HepG2 (cell line): ENCODE measurements at regions not wholly inside any gene's neighbourhood (a gene's known extent, or its start where the extent isn't known, plus 50 kb on each side); places are given as distances from the start of the nearest gene placed in this dataset.

Experiments used
- ATAC-seq: fragments of 200-7000 bp; cut with Tn5 transposase; 3 replicates; pipeline ENCODE4 v1.9.1; 2020; ENCODE audit warnings: mild to moderate bottlenecking, moderate library complexity
- BruUV-seq: library from RNA; stranded (reverse); fragments of 400-500 nt; replicated peaks from 2 replicates; lab custom pipeline; 2021; lab: Mats Ljungman, UMichigan
- CTCF ChIA-PET: fragments of 300-600 bp; formaldehyde crosslinking; extraction: SDS; loops from one replicate; lab custom pipeline; 2021; ENCODE audit warnings: low total read pairs, inconsistent platforms, low intra/inter-chr PET ratio; lab: Yijun Ruan, JAX
- POLR2A ChIA-PET: fragments of 350-600 bp; sonication (Branson Sonifier 250); formaldehyde crosslinking; loops from one replicate; lab custom pipeline; 2020; ENCODE audit warnings: antibody characterized with exemption, inconsistent platforms; lab: Yijun Ruan, JAX
- DNase-seq: peaks from one replicate; pipeline ENCODE4 v3.0.0-alpha.2; 2015; ENCODE audit warnings: low spot score
- FAIRE-seq: peaks from 3 replicates; lab custom pipeline; 2011; peaks lifted over from hg19 to GRCh38; lab: Jason Lieb, UNC
- H2AFZ ChIP-seq: one replicate; pipeline ENCODE4 v1.6.1; 2011; ENCODE audit warnings: low read length, inconsistent platforms
- H3K27ac ChIP-seq: fragments of 300-600 bp; 3 replicates; pipeline ENCODE4 v1.8.0; 2011; ENCODE audit warnings: mixed run types, mild to moderate bottlenecking, mixed read lengths, low read length, inconsistent platforms; ENCODE audit not compliant: insufficient read depth; ENCODE audit errors: extremely low read length
- H3K27me3 ChIP-seq, 2 experiments: fragments of 200-600 bp in 1 of 2; 2 replicates in 1 of 2; 3 replicates in 1 of 2; pipeline versions ENCODE4 v1.6.0 to v1.8.0; 2011; ENCODE audit warnings: low read length in 2 of 2, mild to moderate bottlenecking in 2 of 2, moderate library complexity in 2 of 2, inconsistent platforms in 1 of 2; ENCODE audit not compliant: insufficient read depth in 2 of 2, control insufficient read depth in 1 of 2
- H3K36me3 ChIP-seq, 2 experiments: fragments of 200-600 bp in 1 of 2; replicated peaks in 1 of 2; 2 replicates in 1 of 2; 3 replicates in 1 of 2; pipeline versions ENCODE4 v1.5.1 to v1.8.0; 2011; ENCODE audit warnings: low read length in 2 of 2, inconsistent platforms in 1 of 2; ENCODE audit not compliant: insufficient read depth in 2 of 2, control insufficient read depth in 1 of 2
- H3K4me1 ChIP-seq: 2 replicates; pipeline ENCODE4 v1.5.1; 2012; ENCODE audit warnings: low read length, inconsistent platforms; ENCODE audit not compliant: insufficient read depth
- H3K4me2 ChIP-seq: 2 replicates; pipeline ENCODE4 v1.6.0; 2011; ENCODE audit warnings: low read depth, low read length, inconsistent platforms
- H3K4me3 ChIP-seq, 3 experiments: fragments of 200-600 bp in 1 of 3; sonication (generic), shearing (Covaris generic) in 1 of 3; replicated peaks in 1 of 3; 2 replicates each; pipeline ENCODE4 v1.5.1; 2011 to 2016; ENCODE audit warnings: low read length in 3 of 3, inconsistent platforms in 2 of 3, low read depth in 2 of 3, mild to moderate bottlenecking in 2 of 3, control low read depth in 1 of 3, mixed read lengths in 1 of 3; ENCODE audit not compliant: insufficient read depth in 1 of 3
- H3K79me2 ChIP-seq: one replicate; pipeline ENCODE4 v1.6.1; 2011; ENCODE audit warnings: low read length, inconsistent platforms; ENCODE audit not compliant: insufficient read depth
- H3K9ac ChIP-seq: 2 replicates; pipeline ENCODE4 v1.6.0; 2011; ENCODE audit warnings: mild to moderate bottlenecking, low read depth, low read length, inconsistent platforms; ENCODE audit not compliant: insufficient read depth
- H3K9me3 ChIP-seq: 2 replicates; pipeline ENCODE4 v1.5.1; 2012; ENCODE audit warnings: mild to moderate bottlenecking, low read length
- H4K20me1 ChIP-seq: 2 replicates; pipeline ENCODE4 v1.6.0; 2011; ENCODE audit warnings: inconsistent platforms, mild to moderate bottlenecking, low read length, moderate library complexity; ENCODE audit not compliant: insufficient read depth
- ATAD3A ChIP-seq: sonication (generic); formaldehyde crosslinking; IDR thresholded peaks from 2 replicates; pipeline ENCODE4 v1.4.0; 2020; ENCODE audit warnings: missing genetic modification reagents
- CAMTA2 ChIP-seq: sonication (generic); formaldehyde crosslinking; IDR thresholded peaks from 2 replicates; pipeline ENCODE4 v1.4.0; 2020; ENCODE audit warnings: mild to moderate bottlenecking, missing genetic modification reagents, borderline replicate concordance
- GLI4 ChIP-seq: sonication (generic); formaldehyde crosslinking; IDR thresholded peaks from 2 replicates; pipeline ENCODE4 v1.5.1; 2020; ENCODE audit warnings: missing genetic modification reagents, mild to moderate bottlenecking, moderate library complexity, borderline replicate concordance
- HMG20A ChIP-seq: IDR thresholded peaks from 2 replicates; pipeline ENCODE4 v1.6.1; 2016; ENCODE audit warnings: borderline replicate concordance
- RBM39 ChIP-seq: fragments of 200-400 bp; formaldehyde crosslinking; IDR thresholded peaks from one replicate; pipeline ENCODE4 v1.6.1; 2018; ENCODE audit warnings: antibody characterized with exemption, mild to moderate bottlenecking, low read depth, low read length; ENCODE audit not compliant: poor library complexity, severe bottlenecking
- RFX1 ChIP-seq: fragments of 450-650 bp; IDR thresholded peaks from 2 replicates; pipeline ENCODE4 v1.6.1; 2017
- SMARCC2 ChIP-seq: fragments of 450-650 bp; IDR thresholded peaks from 2 replicates; pipeline ENCODE4 v1.6.1; 2017; ENCODE audit warnings: antibody characterized with exemption, mild to moderate bottlenecking
- TAF15 ChIP-seq: fragments of 200-400 bp; formaldehyde crosslinking; IDR thresholded peaks from one replicate; pipeline ENCODE4 v1.6.1; 2018; ENCODE audit warnings: mild to moderate bottlenecking, low read depth, low read length; ENCODE audit not compliant: poor library complexity, severe bottlenecking
- TARDBP ChIP-seq: sonication (generic); formaldehyde crosslinking; IDR thresholded peaks from 2 replicates; pipeline ENCODE4 v1.8.0; 2022; ENCODE audit warnings: mild to moderate bottlenecking, missing genetic modification reagents
- ZNF264 ChIP-seq: sonication (generic); formaldehyde crosslinking; IDR thresholded peaks from 2 replicates; pipeline ENCODE4 v1.4.0; 2020; ENCODE audit warnings: missing genetic modification reagents
- ZNF562 ChIP-seq: sonication (generic); formaldehyde crosslinking; IDR thresholded peaks from 2 replicates; pipeline ENCODE4 v1.8.0; 2022; ENCODE audit warnings: missing genetic modification reagents, borderline replicate concordance
- ZNF816 ChIP-seq: sonication (generic); formaldehyde crosslinking; IDR thresholded peaks from 2 replicates; pipeline ENCODE4 v1.8.0; 2022; ENCODE audit warnings: missing genetic modification reagents, mild to moderate bottlenecking, borderline replicate concordance
- ZNF883 ChIP-seq: sonication (generic); formaldehyde crosslinking; IDR thresholded peaks from 2 replicates; pipeline ENCODE4 v1.5.1; 2020; ENCODE audit warnings: mild to moderate bottlenecking, missing genetic modification reagents; ENCODE audit errors: not compliant biosample characterization
- WGBS: methylation state at CpG from one replicate; pipeline ENCODE4 v1.1.6; 2017; ENCODE audit warnings: low lambda C conversion rate; 5-methylcytosine and 5-hydroxymethylcytosine counted together
- in situ Hi-C: cut with HindIII; loops from 2 replicates; pipeline ENCODE4 v1.10.0; 2017; ENCODE audit warnings: low pct_unique_long_range_greater_than_20kb; ENCODE audit not compliant: extremely low pct_ligation_motif_present
- intact Hi-C: fragments of 100-400 bp; cut with micrococcal nuclease; formaldehyde crosslinking; loops from one replicate; pipeline ENCODE4 v1.10.0; 2022; ENCODE audit not compliant: unreplicated experiment
- TF ChIP-seq, protein P1 (sequence below): sonication (generic); formaldehyde crosslinking; IDR thresholded peaks from 2 replicates; pipeline ENCODE4 v1.5.0; 2020; ENCODE audit warnings: missing genetic modification reagents
- TF ChIP-seq, protein P2 (sequence below): sonication (generic); formaldehyde crosslinking; conservative IDR thresholded peaks from 2 replicates; pipeline ENCODE4 v1.8.0; 2022; ENCODE audit warnings: low read depth, missing genetic modification reagents
- TF ChIP-seq, protein P3 (sequence below): sonication (generic); formaldehyde crosslinking; IDR thresholded peaks from 2 replicates; pipeline ENCODE4 v1.4.0; 2020; ENCODE audit warnings: missing genetic modification reagents

DNA sequence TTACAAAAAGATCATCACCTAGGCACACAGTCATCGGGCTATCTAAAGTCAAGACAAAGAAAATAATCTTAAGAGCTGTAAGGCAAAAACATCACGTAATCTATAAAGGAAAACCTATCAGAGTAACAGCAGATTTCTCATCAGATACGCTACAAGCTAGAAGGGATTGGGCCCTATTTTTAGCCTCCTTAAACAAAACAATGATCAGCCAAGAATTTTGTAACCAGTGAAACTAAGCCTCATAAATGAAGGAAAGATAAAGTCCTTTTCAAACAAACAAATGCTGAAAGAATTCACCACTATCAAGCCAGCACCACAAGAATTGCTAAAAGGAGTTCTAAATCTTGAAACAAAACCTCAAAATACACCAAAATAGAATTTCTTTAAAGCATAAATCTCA lies 191.6 kb upstream of the BMP4 start:
- no peak overlapping the region for H3K4me2 ChIP-seq
- WGBS, result 96% methylated on average over 3 of the region's 3 CpGs
- no peak overlapping the region for H3K9ac ChIP-seq
- peaks cover 11% of the 10 kb centered on the region for H3K4me1 ChIP-seq
- CTCF ChIA-PET, result no interaction called here
- no peak overlapping the region for H3K27ac ChIP-seq
- BruUV-seq, result no TSS peak
- ATAC-seq, result no peak
- H3K27me3 ChIP-seq, result no peaks in the 10 kb centered on the region
- TF ChIP-seq RFX1, result no peak
- no peak for TF ChIP-seq ZNF562
- TF ChIP-seq, protein P1, sequence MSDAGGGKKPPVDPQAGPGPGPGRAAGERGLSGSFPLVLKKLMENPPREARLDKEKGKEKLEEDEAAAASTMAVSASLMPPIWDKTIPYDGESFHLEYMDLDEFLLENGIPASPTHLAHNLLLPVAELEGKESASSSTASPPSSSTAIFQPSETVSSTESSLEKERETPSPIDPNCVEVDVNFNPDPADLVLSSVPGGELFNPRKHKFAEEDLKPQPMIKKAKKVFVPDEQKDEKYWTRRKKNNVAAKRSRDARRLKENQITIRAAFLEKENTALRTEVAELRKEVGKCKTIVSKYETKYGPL (CRISPR knock-in tag), result no peak
- TF ChIP-seq ATAD3A (CRISPR knock-in tag), result no peak
- TF ChIP-seq ZNF816, result no peak
- TF ChIP-seq GLI4 (CRISPR knock-in tag), result no peak
- no peak for TF ChIP-seq ZNF264
- TF ChIP-seq, all 625 proteins: peak for 0
- Histone ChIP-seq H2AFZ (no peak overlapping the region), H3K9me3 (peaks cover 32% of the 10 kb centered on the region), H3K36me3 (no peaks in the 10 kb centered on the region), H3K4me3 (no peak overlapping the region), H3K79me2 (no peaks in the 10 kb centered on the region), H4K20me1 (no peaks in the 10 kb centered on the region)
- in situ Hi-C loops (no loop called here), intact Hi-C loops (no loop called here)
- DNase-seq, result no peak
- POLR2A ChIA-PET, result no interaction called here
- no peak for FAIRE-seq

DNA sequence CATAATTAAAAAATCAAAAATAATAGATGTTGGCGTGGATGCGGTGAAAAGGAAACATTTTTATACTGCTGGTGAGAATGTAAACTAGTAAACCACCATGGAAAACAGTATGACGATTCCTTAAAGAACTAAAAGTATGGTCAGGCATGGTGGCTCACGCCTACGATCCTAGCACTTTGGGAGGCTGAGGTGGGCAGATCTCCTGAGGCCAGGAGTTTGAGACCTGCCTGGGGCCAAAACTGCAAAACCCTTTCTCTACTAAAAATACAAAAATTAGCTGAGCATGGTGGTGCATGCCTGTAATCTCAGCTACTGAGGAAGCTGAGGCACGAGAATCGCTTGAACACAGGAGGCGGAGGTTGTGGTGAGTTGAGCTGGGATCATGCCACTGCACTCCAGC lies 195.7 kb upstream of the BMP4 start:
- Histone ChIP-seq H3K27ac (no peak overlapping the region), H3K79me2 (no peaks in the 10 kb centered on the region), H3K4me2 (no peak overlapping the region), H3K4me3 (no peak overlapping the region), H3K4me1 (peaks cover 11% of the 10 kb centered on the region), H3K9ac (no peak overlapping the region), H3K36me3 (no peaks in the 10 kb centered on the region), H3K9me3 (peaks cover 28% of the 10 kb centered on the region), H4K20me1 (no peaks in the 10 kb centered on the region), H2AFZ (no peak overlapping the region), H3K27me3 (no peaks in the 10 kb centered on the region)
- in situ Hi-C loops (no loop called here), intact Hi-C loops (no loop called here)
- FAIRE-seq (no peak), ATAC-seq (no peak), DNase-seq (no peak)
- ChIA-PET POLR2A (no interaction called here), CTCF (interaction anchor here (0.7 kb wide), 1 partner anchor 458 kb away, joined by 3 read pairs; no protein-coding TSS in a partner anchor)
- BruUV-seq, result no TSS peak
- WGBS, result 92% methylated on average over 8 of the region's 8 CpGs
- TF ChIP-seq SMARCC2, result no peak
- TF ChIP-seq, protein P2, sequence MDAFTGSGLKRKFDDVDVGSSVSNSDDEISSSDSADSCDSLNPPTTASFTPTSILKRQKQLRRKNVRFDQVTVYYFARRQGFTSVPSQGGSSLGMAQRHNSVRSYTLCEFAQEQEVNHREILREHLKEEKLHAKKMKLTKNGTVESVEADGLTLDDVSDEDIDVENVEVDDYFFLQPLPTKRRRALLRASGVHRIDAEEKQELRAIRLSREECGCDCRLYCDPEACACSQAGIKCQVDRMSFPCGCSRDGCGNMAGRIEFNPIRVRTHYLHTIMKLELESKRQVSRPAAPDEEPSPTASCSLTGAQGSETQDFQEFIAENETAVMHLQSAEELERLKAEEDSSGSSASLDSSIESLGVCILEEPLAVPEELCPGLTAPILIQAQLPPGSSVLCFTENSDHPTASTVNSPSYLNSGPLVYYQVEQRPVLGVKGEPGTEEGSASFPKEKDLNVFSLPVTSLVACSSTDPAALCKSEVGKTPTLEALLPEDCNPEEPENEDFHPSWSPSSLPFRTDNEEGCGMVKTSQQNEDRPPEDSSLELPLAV, result no peak
- no peak for TF ChIP-seq RBM39
- TF ChIP-seq TARDBP (CRISPR knock-in tag), result no peak
- TF ChIP-seq, protein P3, sequence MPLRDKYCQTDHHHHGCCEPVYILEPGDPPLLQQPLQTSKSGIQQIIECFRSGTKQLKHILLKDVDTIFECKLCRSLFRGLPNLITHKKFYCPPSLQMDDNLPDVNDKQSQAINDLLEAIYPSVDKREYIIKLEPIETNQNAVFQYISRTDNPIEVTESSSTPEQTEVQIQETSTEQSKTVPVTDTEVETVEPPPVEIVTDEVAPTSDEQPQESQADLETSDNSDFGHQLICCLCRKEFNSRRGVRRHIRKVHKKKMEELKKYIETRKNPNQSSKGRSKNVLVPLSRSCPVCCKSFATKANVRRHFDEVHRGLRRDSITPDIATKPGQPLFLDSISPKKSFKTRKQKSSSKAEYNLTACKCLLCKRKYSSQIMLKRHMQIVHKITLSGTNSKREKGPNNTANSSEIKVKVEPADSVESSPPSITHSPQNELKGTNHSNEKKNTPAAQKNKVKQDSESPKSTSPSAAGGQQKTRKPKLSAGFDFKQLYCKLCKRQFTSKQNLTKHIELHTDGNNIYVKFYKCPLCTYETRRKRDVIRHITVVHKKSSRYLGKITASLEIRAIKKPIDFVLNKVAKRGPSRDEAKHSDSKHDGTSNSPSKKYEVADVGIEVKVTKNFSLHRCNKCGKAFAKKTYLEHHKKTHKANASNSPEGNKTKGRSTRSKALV (CRISPR knock-in tag), result no peak
- no peak for TF ChIP-seq TAF15
- no peak for TF ChIP-seq CAMTA2 (CRISPR knock-in tag)
- no peak for TF ChIP-seq ZNF883 (CRISPR knock-in tag)
- no peak for TF ChIP-seq HMG20A
- TF ChIP-seq, all 625 proteins: peak for 0
